Bronchial epithelial cell (primary cell): ENCODE measurements at regions not wholly inside any gene's neighbourhood (a gene's known extent, or its start where the extent isn't known, plus 50 kb on each side); places are given as distances from the start of the nearest gene placed in this dataset.
"Not testable (repeated sequence)": the region's sequence is repeated elsewhere in the genome, so short reads cannot be mapped to it uniquely, and the experiment has no call there.

Experiments
- DNase-seq: peaks from one replicate; pipeline ENCODE4 v3.0.0-alpha.2; 2010; ENCODE audit warnings: low read depth
- FAIRE-seq: peaks from 2 replicates; lab custom pipeline; 2011; peaks lifted over from hg19 to GRCh38; lab: Jason Lieb, UNC
- H3K27me3 ChIP-seq: 2 replicates; pipeline ENCODE4 v1.5.1; 2011; ENCODE audit warnings: low read length; ENCODE audit not compliant: control insufficient read depth, insufficient read depth
- H3K36me3 ChIP-seq: 2 replicates; pipeline ENCODE4 v1.5.1; 2011; ENCODE audit warnings: low read length; ENCODE audit not compliant: control insufficient read depth, insufficient read depth
- H3K4me3 ChIP-seq: 2 replicates; pipeline ENCODE4 v1.5.1; 2011; ENCODE audit warnings: mild to moderate bottlenecking, low read depth, low read length, control low read depth
- CTCF ChIP-seq: IDR thresholded peaks from 2 replicates; pipeline ENCODE4 v1.5.1; 2011; ENCODE audit warnings: mild to moderate bottlenecking, moderate library complexity, low read length, control low read depth, inconsistent platforms; ENCODE audit not compliant: insufficient read depth, severe bottlenecking

GRCh38 chr2:12010779-12011178 lies 264.3 kb downstream of the LPIN1 start:
- Histone ChIP-seq H3K36me3 (no peaks in the 10 kb centered on the region), H3K4me3 (no peak overlapping the region), H3K27me3 (no peaks in the 10 kb centered on the region)
- FAIRE-seq (no peak), DNase-seq (no peak)
- TF ChIP-seq CTCF: no peak

- Histone ChIP-seq H3K36me3 (no peaks in the 10 kb centered on the region), H3K4me3 (no peak overlapping the region), H3K27me3 (no peaks in the 10 kb centered on the region)
- no peak for DNase-seq
- no peak for TF ChIP-seq CTCF
- FAIRE-seq: no peak
Observed at GRCh38 chr2:12014088-12014960, 267.9 kb downstream of the LPIN1 start.

- DNase-seq: no peak
- no peaks in the 10 kb centered on the region for H3K36me3 ChIP-seq
- FAIRE-seq: no peak
- no peak overlapping the region for H3K4me3 ChIP-seq
- no peak for TF ChIP-seq CTCF
- no peaks in the 10 kb centered on the region for H3K27me3 ChIP-seq
Observed at GRCh38 chr2:12017499-12018157, 271.2 kb downstream of the LPIN1 start.

GRCh38 chr2:12018726-12019125 lies 272.3 kb downstream of the LPIN1 start:
- not testable (repeated sequence) for H3K36me3 ChIP-seq, DNase-seq, H3K4me3 ChIP-seq, FAIRE-seq, H3K27me3 ChIP-seq

- DNase-seq: no peak
- H3K27me3 ChIP-seq: no peaks in the 10 kb centered on the region
Observed at GRCh38 chr2:12020833-12021469, 274.5 kb downstream of the LPIN1 start.

GRCh38 chr2:12024197-12024907 lies 277.9 kb downstream of the LPIN1 start:
- not testable (repeated sequence) for H3K4me3 ChIP-seq, FAIRE-seq, H3K36me3 ChIP-seq, H3K27me3 ChIP-seq, DNase-seq

More at GRCh38 chr2:12020833-12021469, 274.5 kb downstream of the LPIN1 start:
- H3K36me3 ChIP-seq: no peaks in the 10 kb centered on the region
- no peak for FAIRE-seq
- no peak for TF ChIP-seq CTCF
- H3K4me3 ChIP-seq: no peak overlapping the region
